Esophagus muscularis mucosa (tissue), 4 donors: ENCODE measurements at regions not wholly inside any gene's neighbourhood (a gene's known extent, or its start where the extent isn't known, plus 50 kb on each side); places are given as distances from the start of the nearest gene placed in this dataset.
"Not testable (repeated sequence)": the region's sequence is repeated elsewhere in the genome, so short reads cannot be mapped to it uniquely, and the experiment has no call there.

Source experiments
- DNase-seq: peaks from one replicate; pipeline ENCODE4 v3.0.0-alpha.2; 2017; ENCODE audit errors: extremely low spot score
- H3K27ac ChIP-seq, 4 donors: fragments of 200-600 bp; sonication (generic); replicated peaks in 1 of 4; 1 replicate in 3 of 4; 2 replicates in 1 of 4; pipeline ENCODE4 v1.5.1; 2016 to 2019; ENCODE audit warnings: mild to moderate bottlenecking in 1 of 4
- H3K27me3 ChIP-seq, 4 donors: fragments of 200-600 bp; sonication (generic); one replicate each; pipeline versions ENCODE4 v1.5.1 to v1.6.0; 2016 to 2019
- H3K36me3 ChIP-seq, 4 donors: fragments of 200-600 bp; sonication (generic); one replicate each; pipeline ENCODE4 v1.5.1; 2016 to 2019
- H3K4me1 ChIP-seq, 4 donors: fragments of 200-600 bp; sonication (generic); one replicate each; pipeline ENCODE4 v1.5.1; 2016 to 2019
- H3K4me3 ChIP-seq, 4 donors: fragments of 200-600 bp; sonication (generic); 1 replicate in 2 of 4; 2 replicates in 2 of 4; pipeline ENCODE4 v1.5.1; 2016 to 2019; ENCODE audit warnings: mild to moderate bottlenecking in 4 of 4, moderate library complexity in 1 of 4
- H3K9me3 ChIP-seq, 4 donors: fragments of 200-600 bp; sonication (generic); 1 replicate in 3 of 4; 2 replicates in 1 of 4; pipeline ENCODE4 v1.5.1; 2016 to 2019
- CTCF ChIP-seq, 3 experiments: fragments of 200-600 bp in 2 of 3; fragments of 450-650 bp in 1 of 3; sonication (generic) in 2 of 3; IDR thresholded peaks; one replicate each; pipeline ENCODE4 v1.5.1; 2017 to 2019; ENCODE audit warnings: antibody characterized with exemption in 3 of 3, mild to moderate bottlenecking in 2 of 3, moderate library complexity in 1 of 3
- EP300 ChIP-seq: sonication (generic); formaldehyde crosslinking; IDR thresholded peaks from one replicate; pipeline ENCODE4 v1.6.1; 2017; ENCODE audit warnings: antibody characterized with exemption
- POLR2A ChIP-seq: fragments of 450-650 bp; IDR thresholded peaks from one replicate; pipeline ENCODE4 v1.6.1; 2017; ENCODE audit warnings: antibody characterized with exemption, moderate library complexity, mild to moderate bottlenecking, low read depth
- POLR2AphosphoS5 ChIP-seq, 2 donors: sonication (generic); formaldehyde crosslinking; IDR thresholded peaks; one replicate each; pipeline ENCODE4 v1.6.1; 2017; ENCODE audit warnings: antibody characterized with exemption in 2 of 2
- WGBS: methylation state at CpG from one replicate; pipeline ENCODE4 v1.1.5; 2018; 5-methylcytosine and 5-hydroxymethylcytosine counted together
- intact Hi-C: fragments of 100-400 bp; cut with DNase I; formaldehyde crosslinking; loops from one replicate; pipeline ENCODE4 v1.15.1; 2023

- intact Hi-C loops: no loop called here
- TF ChIP-seq POLR2A: no peak
- no peak for TF ChIP-seq POLR2AphosphoS5 (IDR thresholded peaks at IDR 0.05)
- no peak for TF ChIP-seq EP300
- TF ChIP-seq CTCF (IDR thresholded peaks at IDR 0.05): no peak
- H3K27me3 ChIP-seq: no peaks in the 10 kb centered on the region
- 77% methylated on average over 15 of the region's 15 CpGs for WGBS
- H3K4me3 ChIP-seq: no peak overlapping the region
- DNase-seq: no peak
- no peaks in the 10 kb centered on the region for H3K36me3 ChIP-seq
- no peak overlapping the region for H3K27ac ChIP-seq
- H3K4me1 ChIP-seq: no peaks in the 10 kb centered on the region
- no peaks in the 10 kb centered on the region for H3K9me3 ChIP-seq
Measured at GRCh38 chrX:81957318-81957717, 755.4 kb downstream of the SH3BGRL start.

GRCh38 chrX:81957900-81958545 lies 756.1 kb downstream of the SH3BGRL start:
- no peak for TF ChIP-seq CTCF (IDR thresholded peaks at IDR 0.05)
- no peak for TF ChIP-seq POLR2AphosphoS5 (IDR thresholded peaks at IDR 0.05)
- TF ChIP-seq EP300: no peak
- no peak for TF ChIP-seq POLR2A
- Histone ChIP-seq H3K4me3 (no peak overlapping the region), H3K27ac (no peak overlapping the region), H3K27me3 (no peaks in the 10 kb centered on the region), H3K4me1 (no peaks in the 10 kb centered on the region), H3K9me3 (no peaks in the 10 kb centered on the region), H3K36me3 (no peaks in the 10 kb centered on the region)
- WGBS: 4% methylated on average over 1 of the region's 1 CpG
- intact Hi-C loops: no loop called here
- no peak for DNase-seq

- TF ChIP-seq POLR2A (no peak), POLR2AphosphoS5 (IDR thresholded peaks at IDR 0.05) (no peak), EP300 (no peak), CTCF (IDR thresholded peaks at IDR 0.05) (no peak)
- Histone ChIP-seq H3K4me3 (no peak overlapping the region), H3K36me3 (no peaks in the 10 kb centered on the region), H3K9me3 (no peaks in the 10 kb centered on the region), H3K27ac (no peak overlapping the region), H3K4me1 (no peaks in the 10 kb centered on the region), H3K27me3 (no peaks in the 10 kb centered on the region)
- 10% methylated on average over 1 of the region's 1 CpG for WGBS
- no peak for DNase-seq
- intact Hi-C loops: no loop called here
Measured at GRCh38 chrX:81959964-81960363, 758.1 kb downstream of the SH3BGRL start.

GRCh38 chrX:81974413-81974812 lies 772.5 kb downstream of the SH3BGRL start:
- H3K4me3 ChIP-seq, H3K27ac ChIP-seq, intact Hi-C loops, H3K36me3 ChIP-seq, H3K4me1 ChIP-seq, DNase-seq, H3K27me3 ChIP-seq, H3K9me3 ChIP-seq: not testable (repeated sequence)
- 88% methylated on average over 1 of the region's 1 CpG for WGBS

GRCh38 chrX:81979806-81980515 lies 778.1 kb downstream of the SH3BGRL start:
- no peaks in the 10 kb centered on the region for H3K9me3 ChIP-seq
- H3K27ac ChIP-seq: no peak overlapping the region
- TF ChIP-seq POLR2AphosphoS5 (IDR thresholded peaks at IDR 0.05): no peak
- TF ChIP-seq POLR2A: no peak
- TF ChIP-seq CTCF (IDR thresholded peaks at IDR 0.05): no peak
- no peak for TF ChIP-seq EP300
- H3K4me3 ChIP-seq: no peak overlapping the region
- intact Hi-C loops: no loop called here
- 49% methylated on average over 5 of the region's 5 CpGs for WGBS
- H3K27me3 ChIP-seq: no peaks in the 10 kb centered on the region
- H3K4me1 ChIP-seq: no peaks in the 10 kb centered on the region
- no peaks in the 10 kb centered on the region for H3K36me3 ChIP-seq
- DNase-seq: no peak

GRCh38 chrX:81987217-81987616 lies 785.3 kb downstream of the SH3BGRL start:
- intact Hi-C loops: not testable (repeated sequence)

More at GRCh38 chrX:81987217-81987616, 785.3 kb downstream of the SH3BGRL start:
- WGBS: 76% methylated on average over 2 of the region's 2 CpGs
- H3K27ac ChIP-seq, DNase-seq, H3K36me3 ChIP-seq, H3K4me1 ChIP-seq, H3K9me3 ChIP-seq, H3K27me3 ChIP-seq, H3K4me3 ChIP-seq: not testable (repeated sequence)
